SK-N-SH (cell line): ENCODE measurements at regions not wholly inside any gene's neighbourhood (a gene's known extent, or its start where the extent isn't known, plus 50 kb on each side); places are given as distances from the start of the nearest gene placed in this dataset.

Experiments
- CTCF ChIA-PET: fragments of 300-600, 350-600 bp; formaldehyde crosslinking; extraction: SDS; loops from one replicate; lab custom pipeline; 2021; lab: Yijun Ruan, JAX
- POLR2A ChIA-PET: fragments of 350-600 bp; sonication (Branson Sonifier 250); formaldehyde crosslinking; extraction: SDS; loops from one replicate; lab custom pipeline; 2020; ENCODE audit warnings: antibody characterized with exemption, inconsistent platforms; lab: Yijun Ruan, JAX
- DNase-seq: peaks from one replicate; pipeline ENCODE4 v3.0.0; 2012
- H2AFZ ChIP-seq: fragments of 200-600 bp; sonication (generic); 2 replicates; pipeline ENCODE4 v1.8.1; 2016; ENCODE audit warnings: antibody characterized with exemption, mild to moderate bottlenecking, low read depth
- H3F3A ChIP-seq: fragments of 200-600 bp; sonication (generic); replicated peaks from 2 replicates; pipeline ENCODE3; 2016; ENCODE audit warnings: antibody characterized with exemption, mild to moderate bottlenecking; ENCODE audit not compliant: insufficient read depth
- H3K27ac ChIP-seq, 2 experiments: fragments of 200-500 bp in 1 of 2; fragments of 200-600 bp in 1 of 2; sonication (Bioruptor generic) in 1 of 2; sonication (generic), shearing (Covaris generic) in 1 of 2; 2 replicates each; pipeline versions ENCODE4 v1.5.1 to v1.6.1; 2014 to 2016; ENCODE audit warnings: low read depth in 2 of 2, inconsistent platforms in 1 of 2, low read length in 1 of 2, mild to moderate bottlenecking in 1 of 2, mixed read lengths in 1 of 2
- H3K27me3 ChIP-seq: fragments of 200-600 bp; sonication (generic), shearing (Covaris generic); 2 replicates; pipeline ENCODE4 v1.6.1; 2016; ENCODE audit warnings: mixed run types; ENCODE audit not compliant: insufficient read depth
- H3K36me3 ChIP-seq, 2 experiments: fragments of 200-500 bp in 1 of 2; fragments of 200-600 bp in 1 of 2; sonication (Bioruptor generic) in 1 of 2; sonication (generic) in 1 of 2; replicated peaks in 1 of 2; 2 replicates each; pipeline versions ENCODE3 to v1.5.1; 2014 to 2016; ENCODE audit warnings: low read length in 1 of 2, mild to moderate bottlenecking in 1 of 2; ENCODE audit not compliant: insufficient read depth in 2 of 2, control insufficient read depth in 1 of 2
- H3K4me1 ChIP-seq, 2 experiments: fragments of 200-500 bp in 1 of 2; fragments of 200-600 bp in 1 of 2; sonication (Bioruptor generic) in 1 of 2; sonication (generic), shearing (Covaris generic) in 1 of 2; 2 replicates each; pipeline versions ENCODE4 v1.5.1 to v1.6.1; 2014 to 2016; ENCODE audit warnings: low read depth in 1 of 2, low read length in 1 of 2, mixed run types in 1 of 2; ENCODE audit not compliant: insufficient read depth in 2 of 2, control insufficient read depth in 1 of 2
- H3K4me2 ChIP-seq: fragments of 200-600 bp; sonication (generic), shearing (Covaris generic); 2 replicates; pipeline ENCODE4 v1.6.1; 2017; ENCODE audit warnings: mixed run types
- H3K4me3 ChIP-seq, 2 experiments: fragments of 200-500 bp in 1 of 2; fragments of 200-600 bp in 1 of 2; sonication (Bioruptor generic) in 1 of 2; sonication (generic), shearing (Covaris generic) in 1 of 2; 2 replicates each; pipeline versions ENCODE4 v1.5.1 to v1.8.1; 2014 to 2016; ENCODE audit warnings: low read depth in 2 of 2, inconsistent platforms in 1 of 2, low read length in 1 of 2, mild to moderate bottlenecking in 1 of 2, mixed read lengths in 1 of 2, moderate library complexity in 1 of 2
- H3K79me2 ChIP-seq: fragments of 200-600 bp; sonication (generic); 2 replicates; pipeline ENCODE4 v1.8.1; 2017; ENCODE audit warnings: mild to moderate bottlenecking; ENCODE audit not compliant: insufficient read depth
- H3K9ac ChIP-seq: fragments of 200-600 bp; sonication (generic); 2 replicates; pipeline ENCODE4 v1.6.1; 2017; ENCODE audit warnings: mixed run types
- H3K9me2 ChIP-seq: fragments of 200-600 bp; sonication (generic); 2 replicates; pipeline ENCODE4 v1.6.1; 2017; ENCODE audit warnings: mixed run types
- H3K9me3 ChIP-seq: fragments of 200-600 bp; sonication (generic); 2 replicates; pipeline ENCODE4 v1.6.1; 2017; ENCODE audit warnings: mixed run types, mild to moderate bottlenecking, moderate library complexity
- H4K20me1 ChIP-seq: fragments of 200-600 bp; sonication (generic); 2 replicates; pipeline ENCODE4 v1.6.1; 2017; ENCODE audit warnings: mild to moderate bottlenecking, mixed run types; ENCODE audit not compliant: insufficient read depth
- CHD2 ChIP-seq: fragments of 150-350 bp; IDR thresholded peaks from 2 replicates; pipeline ENCODE4 v1.6.1; 2018; ENCODE audit warnings: low read length; ENCODE audit not compliant: partially characterized antibody
- EP300 ChIP-seq, 2 experiments: IDR thresholded peaks; 2 replicates each; pipeline versions ENCODE4 v1.4.0 to v1.6.1; 2012; ENCODE audit warnings: borderline replicate concordance in 1 of 2, low read depth in 1 of 2, low read length in 1 of 2
- EZH2phosphoT487 ChIP-seq: fragments of 200-600 bp; sonication (generic); IDR thresholded peaks from 2 replicates; pipeline ENCODE4 v1.6.1; 2017; ENCODE audit warnings: low read depth, mixed run types, mild to moderate bottlenecking, antibody characterized with exemption, moderate library complexity, borderline replicate concordance
- FOXM1 ChIP-seq: IDR thresholded peaks from 2 replicates; pipeline ENCODE4 v1.4.0; 2012; ENCODE audit warnings: low read depth, mild to moderate bottlenecking
- IRF3 ChIP-seq: fragments of 150-350 bp; IDR thresholded peaks from 2 replicates; pipeline ENCODE4 v1.6.1; 2016; ENCODE audit warnings: mild to moderate bottlenecking, low read depth, low read length
- JUND ChIP-seq: IDR thresholded peaks from 2 replicates; pipeline ENCODE4 v1.4.0; 2012
- NFIC ChIP-seq: IDR thresholded peaks from 2 replicates; pipeline ENCODE4 v1.4.0; 2012; ENCODE audit warnings: borderline replicate concordance
- NRF1 ChIP-seq: IDR thresholded peaks from 2 replicates; pipeline ENCODE4 v1.6.1; 2012; ENCODE audit warnings: low read depth, mild to moderate bottlenecking, low read length
- PBX3 ChIP-seq: IDR thresholded peaks from 2 replicates; pipeline ENCODE4; 2012
- RAD21 ChIP-seq: IDR thresholded peaks from 2 replicates; pipeline ENCODE4 v1.6.1; 2012; ENCODE audit warnings: mild to moderate bottlenecking, low read length
- REST ChIP-seq: IDR thresholded peaks from 2 replicates; pipeline ENCODE4 v1.6.1; 2012; ENCODE audit warnings: mild to moderate bottlenecking, low read depth, low read length, moderate library complexity
- SIN3A ChIP-seq: IDR thresholded peaks from 2 replicates; pipeline ENCODE4 v1.6.1; 2012; ENCODE audit warnings: low read depth, mild to moderate bottlenecking, low read length, moderate library complexity, borderline replicate concordance
- SMC3 ChIP-seq: IDR thresholded peaks from 2 replicates; pipeline ENCODE4 v1.6.1; 2012; ENCODE audit warnings: low read depth, low read length, improper control_type of control experiment
- TAF1 ChIP-seq: IDR thresholded peaks from 2 replicates; pipeline ENCODE4 v1.6.1; 2012; ENCODE audit warnings: low read depth, mild to moderate bottlenecking, low read length, moderate library complexity, borderline replicate concordance
- WGBS: methylation state at CpG from one replicate; pipeline ENCODE4 v1.1.6; 2017; ENCODE audit warnings: low lambda C conversion rate; 5-methylcytosine and 5-hydroxymethylcytosine counted together
- TF ChIP-seq, protein P1 (sequence below): IDR thresholded peaks from 2 replicates; pipeline ENCODE4 v1.4.0; 2012; ENCODE audit warnings: low read depth
- TF ChIP-seq, protein P2 (sequence below): fragments of 150-350 bp; IDR thresholded peaks from 2 replicates; pipeline ENCODE4 v1.6.1; 2017; ENCODE audit warnings: antibody characterized with exemption, low read length, low read depth, borderline replicate concordance
- TF ChIP-seq, protein P3 (sequence below): IDR thresholded peaks from 2 replicates; pipeline ENCODE4 v1.4.0; 2012; ENCODE audit warnings: low read depth, borderline replicate concordance

DNA sequence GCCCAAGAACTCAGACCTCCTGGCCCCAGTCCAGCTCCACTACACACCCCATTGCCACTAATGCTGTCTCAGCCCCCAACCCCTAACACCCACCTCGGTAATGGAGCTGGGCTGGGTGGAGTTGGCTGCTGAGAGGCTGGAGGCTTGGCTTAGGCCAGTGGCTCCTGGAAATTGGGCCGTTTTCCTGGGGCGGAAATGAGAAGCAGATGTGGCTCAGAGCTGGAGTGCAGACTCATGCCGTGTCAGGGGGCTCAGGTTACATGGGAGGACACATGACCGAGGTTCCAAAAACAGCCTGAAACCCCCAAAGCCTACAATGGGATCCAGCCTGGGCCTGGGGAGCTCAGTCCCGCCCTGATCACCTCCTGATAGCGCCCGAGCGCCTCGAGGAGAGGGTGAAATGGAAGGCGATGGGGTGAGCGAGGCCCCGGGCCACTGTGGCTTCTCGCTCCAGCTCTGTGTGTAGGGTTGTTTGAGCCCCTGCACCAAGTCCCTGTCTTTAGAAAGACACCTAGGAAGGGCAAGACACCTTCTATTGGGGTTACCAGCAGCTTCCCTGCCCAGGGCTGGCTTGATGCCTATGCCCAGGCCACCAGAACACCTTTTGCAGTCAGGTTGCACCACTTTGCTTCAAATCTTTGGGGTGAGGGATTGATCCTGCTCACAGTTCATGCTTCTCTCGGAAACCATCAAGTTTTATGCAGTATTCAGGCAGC is 175.7 kb upstream of the HAAO start (continued):
- peak; percentile 76 for TF ChIP-seq REST
- TF ChIP-seq RAD21 = 0 out of 2 replicates have a peak, but pooled peaks have one; percentile 6
- TF ChIP-seq EZH2phosphoT487 = no peak
- peak; percentile 38; the same call in 1 of the 2 replicates for TF ChIP-seq TAF1
- TF ChIP-seq, protein P1, sequence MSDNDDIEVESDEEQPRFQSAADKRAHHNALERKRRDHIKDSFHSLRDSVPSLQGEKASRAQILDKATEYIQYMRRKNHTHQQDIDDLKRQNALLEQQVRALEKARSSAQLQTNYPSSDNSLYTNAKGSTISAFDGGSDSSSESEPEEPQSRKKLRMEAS = peak; percentile 78
- TF ChIP-seq SIN3A = peak; percentile 69; the same call in 1 of the 2 replicates
- peak; percentile 47 to 98 for TF ChIP-seq EP300 (IDR thresholded peaks at IDR 0.05; ENCODE audit: borderline replicate concordance in 1 of 2, low read depth in 1 of 2, low read length in 1 of 2)
- TF ChIP-seq CHD2 = no peak
- no peak for TF ChIP-seq NRF1

DNA sequence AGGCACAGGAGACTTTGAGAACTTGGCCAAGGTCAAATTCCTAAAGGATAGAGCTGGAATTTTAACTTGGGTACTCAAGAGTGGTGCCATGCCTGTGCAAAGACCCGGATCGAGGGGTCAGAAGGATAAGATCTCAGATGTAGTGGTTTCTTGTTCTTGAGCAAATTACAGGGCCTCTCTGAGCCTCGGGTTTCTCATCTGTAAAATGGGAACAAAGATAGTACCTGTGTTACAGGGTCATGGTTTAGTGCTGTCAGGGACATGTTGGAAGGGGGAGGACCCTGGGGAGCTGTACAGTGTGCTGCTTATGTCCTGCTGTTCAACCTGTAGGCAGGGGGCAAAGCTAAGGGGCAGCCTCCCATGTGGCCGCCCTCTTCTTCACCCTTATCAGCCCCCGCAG is 173.5 kb upstream of the HAAO start:
- H4K20me1 ChIP-seq = no peaks in the 10 kb centered on the region
- no peaks in the 10 kb centered on the region for H3K79me2 ChIP-seq
- H3K4me1 ChIP-seq = peaks cover 34 to 43% of the 10 kb centered on the region in 2 experiments; a peak in 3 of 4 replicates
- H3F3A ChIP-seq = peaks cover 42% of the 10 kb centered on the region
- ChIA-PET POLR2A (no interaction called here), CTCF (interaction anchor here (0.6 to 6.0 kb wide), 8 partner anchors 10 to 646 kb away, joined by 3 to 54 read pairs (median 5); no protein-coding TSS in a partner anchor)
- H3K4me3 ChIP-seq = no peak overlapping the region
- no peaks in the 10 kb centered on the region for H3K9me3 ChIP-seq
- no peaks in the 10 kb centered on the region for H3K9me2 ChIP-seq
- H3K27ac ChIP-seq = 0 out of 4 replicates have a peak overlapping the region, but pooled peaks of 1 of the 2 experiments have one; percentile 85
- 95% methylated on average over 5 of the region's 5 CpGs for WGBS
- TF ChIP-seq IRF3 (no peak), JUND (no peak), SMC3 (no peak), NFIC (no peak), PBX3 (no peak), FOXM1 (no peak), RAD21 (no peak)
- TF ChIP-seq, protein P2, sequence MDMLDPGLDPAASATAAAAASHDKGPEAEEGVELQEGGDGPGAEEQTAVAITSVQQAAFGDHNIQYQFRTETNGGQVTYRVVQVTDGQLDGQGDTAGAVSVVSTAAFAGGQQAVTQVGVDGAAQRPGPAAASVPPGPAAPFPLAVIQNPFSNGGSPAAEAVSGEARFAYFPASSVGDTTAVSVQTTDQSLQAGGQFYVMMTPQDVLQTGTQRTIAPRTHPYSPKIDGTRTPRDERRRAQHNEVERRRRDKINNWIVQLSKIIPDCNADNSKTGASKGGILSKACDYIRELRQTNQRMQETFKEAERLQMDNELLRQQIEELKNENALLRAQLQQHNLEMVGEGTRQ = no peak
- TF ChIP-seq, protein P3, sequence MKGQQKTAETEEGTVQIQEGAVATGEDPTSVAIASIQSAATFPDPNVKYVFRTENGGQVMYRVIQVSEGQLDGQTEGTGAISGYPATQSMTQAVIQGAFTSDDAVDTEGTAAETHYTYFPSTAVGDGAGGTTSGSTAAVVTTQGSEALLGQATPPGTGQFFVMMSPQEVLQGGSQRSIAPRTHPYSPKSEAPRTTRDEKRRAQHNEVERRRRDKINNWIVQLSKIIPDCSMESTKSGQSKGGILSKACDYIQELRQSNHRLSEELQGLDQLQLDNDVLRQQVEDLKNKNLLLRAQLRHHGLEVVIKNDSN = no peak
- H3K36me3 ChIP-seq = no peaks in the 10 kb centered on the region
- H2AFZ ChIP-seq = no peak overlapping the region
- no peak for DNase-seq
- no peaks in the 10 kb centered on the region for H3K27me3 ChIP-seq
- H3K4me2 ChIP-seq = no peak overlapping the region
- H3K9ac ChIP-seq = no peak overlapping the region
